ENCODE measurements at regions not wholly inside any gene's neighbourhood (a gene's known extent, or its start where the extent isn't known, plus 50 kb on each side); places are given as distances from the start of the nearest gene placed in this dataset.

- TF ChIP-seq CHD7 (IDR thresholded peaks at IDR 0.05; ENCODE audit: insufficient replicate concordance, low read length) (no peak), POU5F1 (IDR thresholded peaks at IDR 0.05; ENCODE audit: low read depth, low read length) (no peak), SIN3A (conservative IDR thresholded peaks at IDR 0.05 in 1 of 2, IDR thresholded peaks at IDR 0.05 in 1 of 2; ENCODE audit: low read depth in 1 of 2, low read length in 2 of 2) (no peak), SUZ12 (IDR thresholded peaks at IDR 0.05; ENCODE audit: low read length) (no peak), CBX8 (IDR thresholded peaks at IDR 0.05; ENCODE audit: borderline replicate concordance, low read depth, low read length) (no peak), JUN (IDR thresholded peaks at IDR 0.05; ENCODE audit: low read depth, low read length) (no peak), KDM1A (IDR thresholded peaks at IDR 0.05; ENCODE audit: borderline replicate concordance, low read length) (no peak), EP300 (IDR thresholded peaks at IDR 0.05; ENCODE audit: borderline replicate concordance in 1 of 2, low read depth in 2 of 2, low read length in 2 of 2) (no peak), YY1 (IDR thresholded peaks at IDR 0.05; ENCODE audit: low read depth, low read length) (no peak), MAX (IDR thresholded peaks at IDR 0.05) (no peak), CREB1 (IDR thresholded peaks at IDR 0.05) (no peak), TCF12 (IDR thresholded peaks at IDR 0.05; ENCODE audit: low read depth, low read length) (no peak)
These were observed 215.1 kb downstream of the SHQ1 start (continued) for GRCh38 chr3:72633121-72633520.

Measured in H1 (cell line).